ENCODE measurements at regions not wholly inside any gene's neighbourhood (a gene's known extent, or its start where the extent isn't known, plus 50 kb on each side); places are given as distances from the start of the nearest gene placed in this dataset.

GRCh38 chr1:9473032-9473807 is 66.0 kb upstream of the SLC25A33 start:
- Histone ChIP-seq H4K20me1 (ENCODE audit: control insufficient read depth, insufficient read depth, low read length, poor library complexity, severe bottlenecking) (no peaks in the 10 kb centered on the region), H3K4me2 (replicated peaks; ENCODE audit: low read depth, low read length, poor library complexity, severe bottlenecking) (no peak overlapping the region), H3K9ac (ENCODE audit: low read length) (no peak overlapping the region), H3K27ac (ENCODE audit: low read length in 2 of 2) (no peak overlapping the region), H3K4me1 (ENCODE audit: control insufficient read depth in 2 of 2, insufficient read depth in 2 of 2, low read length in 2 of 2) (no peaks in the 10 kb centered on the region), H3K36me3 (replicated peaks in 1 of 2; ENCODE audit: control extremely low read depth in 1 of 2, control insufficient read depth in 1 of 2, extremely low read depth in 1 of 2, insufficient read depth in 2 of 2, low read length in 1 of 2) (no peaks in the 10 kb centered on the region), H3K4me3 (ENCODE audit: control extremely low read depth in 1 of 5, extremely low read depth in 1 of 5, insufficient read depth in 1 of 5, low read depth in 2 of 5, low read length in 4 of 5) (no peak overlapping the region), H3K79me2 (ENCODE audit: control insufficient read depth, insufficient read depth, low read length) (no peaks in the 10 kb centered on the region), H2AFZ (ENCODE audit: insufficient read depth, low read depth, low read length, poor library complexity, severe bottlenecking) (no peak overlapping the region), H3K27me3 (replicated peaks in 1 of 4; ENCODE audit: control extremely low read depth in 1 of 4, control insufficient read depth in 3 of 4, insufficient read depth in 4 of 4, low read length in 3 of 4) (peaks cover 0 to 10% (median 2%) of the 10 kb centered on the region in 4 experiments), H3K9me3 (ENCODE audit: control extremely low read depth in 1 of 3, control insufficient read depth in 2 of 3, insufficient read depth in 1 of 3, low read length in 2 of 3) (no peaks in the 10 kb centered on the region)
- no peak for TF ChIP-seq CTCF (IDR thresholded peaks at IDR 0.05)
- no peak for TF ChIP-seq EZH2 (IDR thresholded peaks at IDR 0.05; ENCODE audit: borderline replicate concordance, insufficient read depth, low read depth, low read length, poor library complexity, severe bottlenecking)
- Mint-ChIP-seq H3K9me3 (ENCODE audit: insufficient read depth) (no peaks in the 10 kb centered on the region), H3K4me3 (no peak overlapping the region), H3K4me1 (no peaks in the 10 kb centered on the region), H3K27ac (no peak overlapping the region), H3K27me3 (peaks cover 10% of the 10 kb centered on the region)
- CTCF ChIA-PET: interaction anchor here (1.3 to 2.2 kb wide), 3 partner anchors 18 to 206 kb away, joined by 3 to 5 read pairs (median 4); no protein-coding TSS in a partner anchor
- POLR2A ChIA-PET: no interaction called here
- ATAC-seq (ENCODE audit: low read depth) (no peak), DNase-seq (no peak)
- intact Hi-C loops (cut with micrococcal nuclease): no loop called here
- 77% methylated on average over 10 of the region's 14 CpGs for WGBS (ENCODE audit: insufficient coverage)

GRCh38 chr1:9475061-9475627 is 64.1 kb upstream of the SLC25A33 start:
- H3K27ac Mint-ChIP-seq: no peak overlapping the region
- no peak overlapping the region for H3K27ac ChIP-seq (ENCODE audit: low read length in 2 of 2)
- H3K27me3 ChIP-seq (replicated peaks in 1 of 4; ENCODE audit: control extremely low read depth in 1 of 4, control insufficient read depth in 3 of 4, insufficient read depth in 4 of 4, low read length in 3 of 4): peaks cover 0 to 10% (median 0%) of the 10 kb centered on the region in 4 experiments
- POLR2A ChIA-PET: no interaction called here
- no peak overlapping the region for H3K4me3 Mint-ChIP-seq
- no peak overlapping the region for H3K9ac ChIP-seq (ENCODE audit: low read length)
- no peaks in the 10 kb centered on the region for H3K4me1 ChIP-seq (ENCODE audit: control insufficient read depth in 2 of 2, insufficient read depth in 2 of 2, low read length in 2 of 2)
- H3K4me1 Mint-ChIP-seq: no peaks in the 10 kb centered on the region
- no peak overlapping the region for H2AFZ ChIP-seq (ENCODE audit: insufficient read depth, low read depth, low read length, poor library complexity, severe bottlenecking)
- no peak for DNase-seq
- no peak for ATAC-seq (ENCODE audit: low read depth)
- H3K27me3 Mint-ChIP-seq: peaks cover 7% of the 10 kb centered on the region
- H3K9me3 Mint-ChIP-seq (ENCODE audit: insufficient read depth): no peaks in the 10 kb centered on the region
- 91% methylated on average over 15 of the region's 15 CpGs for WGBS (ENCODE audit: insufficient coverage)
- no peaks in the 10 kb centered on the region for H4K20me1 ChIP-seq (ENCODE audit: control insufficient read depth, insufficient read depth, low read length, poor library complexity, severe bottlenecking)
- CTCF ChIA-PET: interaction anchor here (1.2 kb wide), 1 partner anchor 8 kb away, joined by 3 read pairs; no protein-coding TSS in a partner anchor
- H3K79me2 ChIP-seq (ENCODE audit: control insufficient read depth, insufficient read depth, low read length): no peaks in the 10 kb centered on the region
- no peak overlapping the region for H3K4me2 ChIP-seq (replicated peaks; ENCODE audit: low read depth, low read length, poor library complexity, severe bottlenecking)
- no peak for TF ChIP-seq CTCF (IDR thresholded peaks at IDR 0.05)
- TF ChIP-seq EZH2 (IDR thresholded peaks at IDR 0.05; ENCODE audit: borderline replicate concordance, insufficient read depth, low read depth, low read length, poor library complexity, severe bottlenecking): no peak
- H3K9me3 ChIP-seq (ENCODE audit: control extremely low read depth in 1 of 3, control insufficient read depth in 2 of 3, insufficient read depth in 1 of 3, low read length in 2 of 3): no peaks in the 10 kb centered on the region
- H3K4me3 ChIP-seq (ENCODE audit: control extremely low read depth in 1 of 5, extremely low read depth in 1 of 5, insufficient read depth in 1 of 5, low read depth in 2 of 5, low read length in 4 of 5): no peak overlapping the region
- H3K36me3 ChIP-seq (replicated peaks in 1 of 2; ENCODE audit: control extremely low read depth in 1 of 2, control insufficient read depth in 1 of 2, extremely low read depth in 1 of 2, insufficient read depth in 2 of 2, low read length in 1 of 2): no peaks in the 10 kb centered on the region
- intact Hi-C loops (cut with micrococcal nuclease): no loop called here
